ENCODE measurements at regions not wholly inside any gene's neighbourhood (a gene's known extent, or its start where the extent isn't known, plus 50 kb on each side); places are given as distances from the start of the nearest gene placed in this dataset.
A peak's percentile ranks its signal among the peaks of the same experiment; 100 is the strongest.

DNA sequence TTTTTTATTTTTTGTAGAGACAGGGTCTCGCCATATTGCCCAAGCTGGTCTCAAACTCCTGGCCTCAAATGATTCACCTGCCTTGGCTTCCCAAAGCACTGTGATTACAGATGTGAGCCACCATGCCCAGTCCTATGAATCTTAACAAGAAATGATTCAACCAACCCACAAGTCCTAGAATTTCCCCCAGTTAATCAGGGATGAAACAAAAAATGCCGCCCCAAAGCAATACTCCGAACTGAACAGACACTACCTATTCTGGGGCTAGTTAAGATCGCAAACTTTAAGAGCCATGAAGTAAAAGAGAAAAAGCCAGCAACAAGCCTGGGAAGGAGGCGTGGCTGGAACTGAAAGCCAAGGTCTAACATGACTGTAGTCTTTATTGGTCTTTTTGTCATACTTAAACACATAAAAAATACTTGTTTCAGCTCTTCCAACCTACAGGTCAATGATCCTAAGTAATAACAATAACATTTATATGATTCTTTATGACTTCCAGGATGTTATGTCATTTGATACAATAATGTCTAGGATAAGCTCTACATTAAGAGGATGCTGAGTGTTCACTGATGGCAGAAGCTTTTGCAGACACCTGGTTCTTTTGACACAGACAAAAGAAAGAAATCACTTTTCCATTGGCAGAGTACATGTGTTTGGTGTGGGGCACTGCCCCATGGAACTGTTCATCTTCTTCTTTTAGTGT is 361.1 kb upstream of the TLE4 start:
- no peak overlapping the region for H3K4me3 ChIP-seq (replicated peaks; ENCODE audit: low read depth, low read length)
- DNase-seq (ENCODE audit: low read depth) = no peak
- TF ChIP-seq CTCF (IDR thresholded peaks at IDR 0.05; ENCODE audit: low read length, missing control alignments) = no peak

DNA sequence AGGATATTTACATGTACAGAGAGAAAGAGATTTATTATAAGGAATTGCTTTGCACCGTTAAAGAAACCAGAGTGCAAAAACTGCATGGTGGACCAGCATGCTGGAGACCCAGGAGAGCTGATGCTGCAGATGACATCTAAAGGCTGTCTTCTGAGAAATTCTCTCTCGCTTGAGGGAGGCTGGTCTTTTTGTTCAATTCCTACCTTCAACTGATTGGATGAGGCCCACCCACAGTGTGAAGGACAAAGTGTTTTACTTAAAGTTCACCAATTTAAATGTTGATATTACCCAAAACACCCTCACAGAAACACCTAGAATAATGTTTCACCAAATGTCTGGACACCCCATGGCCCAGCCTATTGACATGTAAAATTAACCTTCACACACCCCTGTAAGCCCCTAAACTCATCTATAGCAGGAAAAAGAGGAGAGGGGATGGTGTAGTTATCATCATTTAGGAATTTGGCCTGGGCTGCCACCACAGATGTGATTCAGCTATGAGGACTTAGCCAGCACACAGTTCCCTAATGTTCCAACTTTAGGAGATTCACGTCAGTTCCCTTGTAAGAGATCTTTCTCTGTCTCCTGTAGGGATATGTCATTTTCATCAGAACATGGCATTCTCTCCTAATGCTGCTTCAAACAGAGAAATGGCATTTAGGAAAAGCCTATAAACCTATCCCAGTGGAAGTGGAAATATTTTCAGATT is 358.2 kb upstream of the TLE4 start:
- DNase-seq (ENCODE audit: low read depth) = peak; percentile 13
- no peak for TF ChIP-seq CTCF (IDR thresholded peaks at IDR 0.05; ENCODE audit: low read length, missing control alignments)
- no peak overlapping the region for H3K4me3 ChIP-seq (replicated peaks; ENCODE audit: low read depth, low read length)

DNA sequence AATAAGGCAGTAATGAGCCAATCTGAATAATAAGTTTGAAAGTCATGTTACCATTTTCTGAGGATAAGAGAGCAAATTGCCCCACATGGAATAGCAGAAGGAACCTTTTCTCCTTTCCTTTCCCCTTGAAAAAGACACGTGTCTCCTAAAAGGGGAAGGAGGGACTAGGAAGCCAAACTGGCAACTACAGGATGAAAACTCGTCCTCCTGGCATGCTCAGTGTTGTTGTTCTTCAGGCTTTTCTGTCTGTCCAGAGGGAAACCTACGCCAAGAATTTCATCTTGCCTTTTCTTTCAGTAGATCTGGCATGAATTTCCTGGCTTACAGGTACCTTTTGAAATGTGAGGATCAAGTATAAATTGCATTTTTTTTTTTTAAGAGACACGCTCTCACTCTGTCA is 355.9 kb upstream of the TLE4 start:
- H3K4me3 ChIP-seq (replicated peaks; ENCODE audit: low read depth, low read length) = no peak overlapping the region
- no peak for TF ChIP-seq CTCF (IDR thresholded peaks at IDR 0.05; ENCODE audit: low read length, missing control alignments)
- peak; percentile 6 for DNase-seq (ENCODE audit: low read depth)

DNA sequence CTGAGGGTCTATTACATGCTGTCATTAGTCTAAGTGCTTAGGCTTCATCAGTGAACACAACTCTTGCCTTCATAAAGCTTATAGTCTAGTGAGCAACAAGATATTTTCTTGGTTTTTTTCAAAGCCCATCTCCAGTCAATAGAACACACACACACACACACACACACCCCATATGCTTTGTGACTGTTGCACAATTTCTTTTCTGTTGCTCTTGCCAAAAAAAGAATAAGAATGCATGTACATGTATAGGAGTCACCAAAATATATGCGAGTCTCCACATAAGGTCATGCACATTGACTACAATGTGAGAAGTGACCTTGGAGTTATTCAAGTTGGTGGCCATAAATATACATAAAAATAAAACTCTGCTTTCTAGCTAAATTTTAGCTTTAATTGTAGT is 351.5 kb upstream of the TLE4 start:
- no peak overlapping the region for H3K4me3 ChIP-seq (replicated peaks; ENCODE audit: low read depth, low read length)
- peak; percentile 35 for DNase-seq (ENCODE audit: low read depth)
- TF ChIP-seq CTCF (IDR thresholded peaks at IDR 0.05; ENCODE audit: low read length, missing control alignments) = no peak

DNA sequence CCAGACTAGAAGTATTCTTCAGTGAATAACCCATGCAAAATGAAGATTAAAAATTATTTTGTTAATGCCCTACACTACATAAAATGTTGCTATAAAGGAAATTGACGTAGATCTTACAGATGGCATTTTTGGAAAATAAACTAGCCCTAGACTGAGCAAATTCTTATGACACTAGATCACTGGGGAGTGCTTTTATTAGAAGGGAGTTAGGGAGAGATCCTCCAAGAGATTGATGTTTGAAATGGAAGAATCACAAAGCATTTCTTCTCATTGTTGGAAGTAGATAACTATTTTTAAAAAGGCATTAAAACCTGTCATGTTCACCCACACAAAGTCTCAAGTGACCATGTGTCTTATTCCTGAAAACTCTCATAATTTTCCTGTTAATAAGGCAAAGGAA is 351.1 kb upstream of the TLE4 start:
- no peak overlapping the region for H3K4me3 ChIP-seq (replicated peaks; ENCODE audit: low read depth, low read length)
- DNase-seq (ENCODE audit: low read depth) = peak; percentile 45
- no peak for TF ChIP-seq CTCF (IDR thresholded peaks at IDR 0.05; ENCODE audit: low read length, missing control alignments)

GRCh38 chr9:79221084-79221483 is 350.7 kb upstream of the TLE4 start:
- DNase-seq (ENCODE audit: low read depth) = peak; percentile 90
- H3K4me3 ChIP-seq (replicated peaks; ENCODE audit: low read depth, low read length) = no peak overlapping the region
- no peak for TF ChIP-seq CTCF (IDR thresholded peaks at IDR 0.05; ENCODE audit: low read length, missing control alignments)

Measured in fibroblast of pulmonary artery (primary cell).